ENCODE measurements at regions not wholly inside any gene's neighbourhood (a gene's known extent, or its start where the extent isn't known, plus 50 kb on each side); places are given as distances from the start of the nearest gene placed in this dataset.
"Not testable (repeated sequence)": the region's sequence is repeated elsewhere in the genome, so short reads cannot be mapped to it uniquely, and the experiment has no call there.

GRCh38 chr1:185393815-185394214 is 76.8 kb upstream of the IVNS1ABP start:
- DNase-seq = no peak

GRCh38 chr1:185393205-185393604 is 76.2 kb upstream of the IVNS1ABP start:
- no peak for DNase-seq

- no peak for DNase-seq
Measured at GRCh38 chr1:185388815-185389214, 71.8 kb upstream of the IVNS1ABP start.

- DNase-seq = no peak
Measured at GRCh38 chr1:185388346-185388745, 71.3 kb upstream of the IVNS1ABP start.

- DNase-seq = no peak
Measured at GRCh38 chr1:185385991-185386390, 68.9 kb upstream of the IVNS1ABP start.

- DNase-seq = not testable (repeated sequence)
Measured at GRCh38 chr1:185383805-185384204, 66.8 kb upstream of the IVNS1ABP start.

- no peak for DNase-seq
Measured at GRCh38 chr1:185377831-185378230, 60.8 kb upstream of the IVNS1ABP start.

GRCh38 chr1:185376840-185377635 is 60.0 kb upstream of the IVNS1ABP start:
- DNase-seq = no peak

- DNase-seq = no peak
Measured at GRCh38 chr1:185376288-185376687, 59.2 kb upstream of the IVNS1ABP start.

- no peak for DNase-seq
Measured at GRCh38 chr1:185375583-185375982, 58.5 kb upstream of the IVNS1ABP start.

- no peak for DNase-seq
Measured at GRCh38 chr1:185373813-185374529, 56.9 kb upstream of the IVNS1ABP start.

GRCh38 chr1:185369786-185370185 is 52.7 kb upstream of the IVNS1ABP start:
- DNase-seq = no peak

GRCh38 chr1:185368913-185369491 is 52.0 kb upstream of the IVNS1ABP start:
- DNase-seq = no peak

GRCh38 chr1:185368313-185368855 is 51.3 kb upstream of the IVNS1ABP start:
- no peak for DNase-seq

GRCh38 chr1:185367218-185367617 is 50.2 kb upstream of the IVNS1ABP start:
- DNase-seq = no peak

All from CD4-positive, alpha-beta T cell treated with Interleukin-17A for 4 hours (primary cell).